ENCODE measurements at regions not wholly inside any gene's neighbourhood (a gene's known extent, or its start where the extent isn't known, plus 50 kb on each side); places are given as distances from the start of the nearest gene placed in this dataset.

DNA sequence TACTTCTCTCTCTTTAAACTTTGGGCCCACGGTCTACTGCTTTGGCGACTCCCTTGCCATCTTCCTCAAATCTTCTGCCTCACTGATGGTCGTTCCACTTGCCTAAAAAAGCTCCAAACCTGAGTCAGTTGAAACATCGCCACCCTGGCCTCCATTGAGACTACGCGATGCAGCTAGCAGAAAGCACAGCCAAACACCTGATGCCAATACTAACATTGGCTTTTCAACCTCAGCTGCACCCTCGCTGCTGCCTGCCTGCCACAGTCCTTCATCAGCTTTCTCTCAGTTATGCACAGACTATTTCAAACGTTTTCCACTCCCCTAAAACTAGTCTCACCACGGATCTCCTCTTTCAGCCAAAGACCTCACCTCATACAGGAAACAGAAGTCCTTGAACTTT is 214.2 kb upstream of the TMCO5A start:
- DNase-seq: no peak

DNA sequence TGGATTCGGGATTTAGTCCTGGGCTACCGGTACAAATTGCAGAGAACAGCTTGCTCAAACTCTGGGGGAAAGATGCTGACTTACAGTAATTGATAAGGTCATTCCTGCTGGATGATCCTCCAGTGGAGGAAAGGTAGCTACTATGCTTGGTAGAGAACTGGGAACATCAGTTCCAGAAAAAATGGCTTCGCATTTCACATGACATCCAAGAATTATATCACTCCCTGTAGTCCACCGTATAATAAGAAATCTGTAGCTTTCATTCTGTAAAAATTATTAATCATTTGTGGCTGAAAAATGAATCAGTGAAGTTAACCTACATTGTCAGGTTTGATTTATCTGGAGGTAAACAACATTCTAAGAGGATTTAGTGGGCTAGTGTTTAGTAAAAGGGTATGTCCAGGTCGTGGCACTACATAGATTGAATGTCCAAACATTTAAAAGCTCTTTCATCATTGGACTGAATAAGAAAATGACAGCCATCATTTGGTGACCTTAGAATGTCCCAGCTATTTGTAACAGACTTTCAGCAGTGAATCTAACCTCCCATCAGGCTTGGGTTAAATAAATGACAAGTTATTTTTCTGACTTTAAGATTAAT is 203.2 kb upstream of the TMCO5A start:
- DNase-seq: no peak

DNA sequence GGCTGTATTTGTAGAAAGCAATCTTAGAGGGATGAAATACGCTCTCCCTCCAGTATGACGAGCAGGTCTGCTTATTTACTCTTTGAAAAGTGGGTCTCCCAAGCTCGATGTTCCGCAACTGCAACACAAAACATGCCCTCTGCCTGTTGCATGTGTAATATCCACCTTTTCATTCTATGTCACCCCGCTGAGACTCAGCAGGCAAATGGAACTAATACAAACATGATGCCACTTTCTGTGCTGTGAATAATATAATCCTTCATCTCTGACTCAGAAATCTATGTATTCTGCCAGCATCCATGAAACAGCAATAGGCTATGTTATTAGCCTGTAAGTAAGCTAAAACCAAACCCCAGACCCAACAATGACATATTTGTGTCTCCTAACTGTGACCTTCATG is 200.8 kb upstream of the TMCO5A start:
- DNase-seq: no peak

DNA sequence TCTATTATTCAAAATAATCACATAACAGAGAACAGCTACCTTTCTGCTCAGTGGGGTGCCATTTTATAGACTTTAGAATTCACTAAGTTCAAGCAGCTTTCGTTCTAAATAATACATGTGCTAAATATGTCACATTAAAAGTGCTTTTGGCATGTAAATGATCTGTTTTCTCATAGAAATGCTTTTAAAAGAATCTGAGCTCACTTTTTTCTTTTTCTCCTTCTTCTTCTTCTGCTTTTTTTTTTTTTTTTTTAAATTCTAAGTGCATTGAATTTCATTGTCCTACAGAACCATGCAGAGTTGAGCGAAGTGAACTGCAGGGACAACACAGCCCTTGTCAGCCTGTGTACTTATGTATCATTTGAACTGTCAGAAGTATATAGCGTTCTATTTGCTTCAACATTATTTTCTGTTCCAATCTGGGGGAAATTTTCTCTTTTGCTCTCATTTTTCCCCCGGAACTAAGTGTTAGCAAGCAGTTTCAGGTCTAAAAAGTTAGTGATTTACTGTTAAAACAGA is 193.8 kb upstream of the TMCO5A start:
- DNase-seq: no peak

DNA sequence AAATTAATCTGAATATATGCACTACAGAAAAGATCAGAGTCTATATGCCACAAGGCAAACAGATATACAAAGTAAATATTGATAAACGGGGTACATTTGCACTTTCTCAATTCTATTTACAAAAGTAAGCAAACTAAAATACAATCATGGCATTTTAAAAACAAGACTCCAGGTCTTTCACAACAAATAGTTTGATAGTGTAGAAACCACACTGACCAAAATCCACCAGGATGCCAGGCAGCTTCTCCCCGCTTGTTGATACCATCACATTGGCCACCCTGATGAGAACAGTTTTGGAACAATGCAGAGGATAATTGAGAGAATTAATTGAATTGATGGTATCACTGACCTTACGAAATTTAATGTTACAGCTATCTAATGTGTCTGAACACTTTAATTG is 190.6 kb upstream of the TMCO5A start:
- no peak for DNase-seq

DNA sequence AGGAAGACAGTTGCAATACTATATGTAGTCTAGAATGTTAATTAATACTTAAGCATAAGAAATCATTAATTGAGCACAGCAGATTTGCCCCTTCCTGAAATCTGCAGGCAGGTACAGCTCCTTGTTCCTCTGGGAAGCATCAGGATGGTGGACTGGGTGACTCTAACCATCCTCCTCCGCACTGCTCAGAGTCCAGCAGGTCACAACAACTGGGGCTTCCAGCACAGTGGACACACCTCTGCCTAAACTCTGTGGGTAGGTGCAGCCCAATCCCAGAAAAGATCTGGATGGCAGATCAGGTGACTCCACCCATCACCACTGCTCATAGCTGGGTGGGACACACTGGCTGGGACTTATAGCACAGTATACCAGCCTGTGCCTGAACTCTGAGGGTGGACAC is 189.9 kb upstream of the TMCO5A start:
- DNase-seq: no peak

DNA sequence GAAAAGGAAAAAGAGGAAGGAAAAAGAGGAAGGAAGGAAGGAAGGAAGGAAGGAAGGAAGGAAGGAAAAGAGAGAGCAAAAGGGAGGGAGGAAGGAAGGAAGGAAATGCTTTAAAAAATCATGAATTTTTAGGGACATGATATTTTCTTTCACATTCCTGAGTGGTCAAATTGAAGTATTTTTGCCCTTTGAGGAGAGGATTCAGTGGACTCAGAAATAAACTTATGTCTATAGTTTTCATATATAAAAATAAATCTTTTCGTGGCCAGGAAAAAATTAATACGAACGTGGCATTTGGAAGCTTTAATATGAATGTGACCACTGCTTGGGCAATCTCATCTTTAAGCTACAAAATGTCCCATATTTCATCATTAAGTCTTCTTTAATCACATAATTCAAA is 183.0 kb upstream of the TMCO5A start:
- DNase-seq: no peak

DNA sequence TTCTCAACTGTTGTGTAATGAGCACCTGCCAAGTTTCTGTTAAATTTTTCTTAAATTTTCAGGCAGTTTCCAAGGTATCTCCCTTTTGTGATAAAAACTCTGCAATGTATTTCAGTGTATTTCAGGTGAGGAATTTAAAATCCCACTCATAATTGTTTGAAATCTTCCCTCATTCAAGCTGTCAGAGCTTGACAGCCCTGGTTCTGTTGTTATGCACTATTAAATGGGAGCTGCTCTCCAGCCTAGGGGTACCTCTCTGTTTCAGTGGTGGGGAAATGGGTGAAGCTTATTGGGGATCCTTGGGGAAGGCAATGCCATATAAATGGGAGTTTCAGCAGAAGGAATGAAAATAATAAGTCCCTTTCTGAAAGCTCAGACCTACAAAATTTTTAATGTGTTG is 178.0 kb upstream of the TMCO5A start:
- no peak for DNase-seq

DNA sequence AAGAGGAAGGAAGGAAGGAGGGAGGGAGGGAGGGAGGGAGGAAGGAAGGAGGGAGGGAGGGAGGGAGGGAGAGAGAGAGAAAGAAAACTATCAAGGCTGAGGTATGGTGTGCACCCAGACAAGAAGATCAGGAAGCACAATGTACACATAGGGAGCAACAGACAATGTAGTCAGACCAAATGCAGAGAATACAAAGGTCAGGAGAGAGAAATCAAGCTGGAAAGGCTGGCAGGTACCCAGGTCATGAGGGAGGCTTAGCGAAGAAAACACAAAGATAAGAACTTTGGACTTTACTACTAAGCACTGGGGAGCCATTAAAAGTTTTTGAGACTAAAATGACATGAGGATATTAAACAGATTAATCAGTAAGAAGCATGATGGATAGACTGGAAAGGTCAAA is 176.0 kb upstream of the TMCO5A start:
- no peak for DNase-seq

DNA sequence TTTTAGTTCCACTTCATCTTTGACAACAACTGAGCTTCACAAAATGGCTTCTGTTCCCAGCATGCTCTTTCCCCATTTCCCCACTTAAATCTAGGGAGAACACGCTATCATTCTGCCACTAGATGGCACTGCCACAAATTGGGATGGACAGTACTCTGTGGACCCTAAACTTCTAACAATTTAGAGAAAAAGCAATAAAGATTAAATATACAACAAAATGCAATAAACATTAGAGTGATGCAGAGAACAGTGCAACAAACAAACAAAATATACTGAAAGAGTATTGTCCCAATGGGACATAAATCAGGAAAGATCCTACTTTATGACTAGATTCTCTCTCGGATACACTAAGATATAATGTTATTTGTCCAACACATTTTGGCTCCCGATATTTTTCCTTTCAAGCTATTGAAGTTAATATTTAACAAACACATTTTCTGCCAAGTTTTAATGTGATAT is 169.7 kb upstream of the TMCO5A start:
- peak; percentile 15 for DNase-seq

DNA sequence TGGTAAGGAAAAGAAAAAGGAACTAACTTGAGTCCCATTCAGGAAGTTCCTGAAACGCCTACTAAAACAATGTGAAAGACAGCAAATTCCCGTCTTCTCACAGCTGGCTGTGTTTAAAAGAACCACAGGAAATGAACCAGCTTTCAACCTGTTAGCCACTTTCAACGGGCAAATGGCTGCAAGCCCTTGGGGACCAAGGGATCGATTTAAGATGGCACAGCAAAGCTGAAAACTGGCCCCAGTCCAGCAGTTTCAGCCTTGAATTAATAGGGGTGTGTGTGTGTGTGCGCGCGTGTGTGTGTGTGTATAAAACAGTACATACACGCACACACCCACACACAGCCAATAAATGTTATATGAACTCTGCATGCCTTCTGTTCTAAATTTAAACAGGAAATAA is 168.7 kb upstream of the TMCO5A start:
- DNase-seq: no peak

DNA sequence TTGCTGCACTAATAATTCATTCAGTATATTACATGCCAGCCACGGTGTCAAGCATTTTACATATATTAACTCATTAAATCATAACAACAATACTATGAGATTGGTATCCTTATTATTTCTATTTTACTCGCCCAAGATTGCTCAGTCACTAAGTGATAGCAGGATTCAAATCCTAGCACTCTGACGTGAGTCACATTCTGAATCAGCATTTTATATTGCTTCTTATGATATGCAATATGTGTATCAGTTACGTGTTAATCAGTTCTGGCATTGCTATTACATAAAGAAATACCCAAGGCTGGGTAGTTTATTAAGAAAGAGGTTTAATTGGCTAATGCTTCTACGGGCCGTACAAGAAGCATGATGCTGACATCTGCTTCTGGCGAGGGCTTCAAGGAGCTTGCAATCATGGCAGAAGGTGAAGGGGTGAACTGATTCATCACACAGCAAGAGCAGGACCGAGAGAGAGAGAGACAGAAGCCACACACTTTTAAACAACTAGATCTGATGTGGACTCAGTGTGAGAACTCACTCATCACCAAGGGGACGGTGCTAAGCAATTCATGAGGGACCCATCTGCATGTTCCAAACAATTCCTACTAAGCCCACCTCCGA is 166.5 kb upstream of the TMCO5A start:
- DNase-seq: no peak

DNA sequence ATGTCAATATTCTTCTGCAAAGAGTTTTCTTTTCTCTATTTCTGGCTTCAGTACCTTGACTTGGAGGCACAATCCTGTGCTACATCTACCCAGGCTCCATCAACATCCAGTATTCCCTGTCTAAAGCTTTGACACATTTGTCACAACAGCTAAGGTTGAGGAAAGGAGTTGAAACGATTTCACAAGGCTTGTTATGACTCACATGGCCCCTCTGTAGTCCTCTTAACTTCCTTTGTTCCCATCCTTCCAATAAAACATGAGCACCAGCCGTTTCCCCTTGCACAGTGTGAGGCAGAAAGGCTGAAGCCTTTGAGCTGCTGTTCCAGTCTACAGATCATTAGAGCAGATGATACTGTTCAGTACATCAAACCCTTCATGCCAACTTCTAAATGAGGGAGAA is 163.0 kb upstream of the TMCO5A start:
- no peak for DNase-seq

DNA sequence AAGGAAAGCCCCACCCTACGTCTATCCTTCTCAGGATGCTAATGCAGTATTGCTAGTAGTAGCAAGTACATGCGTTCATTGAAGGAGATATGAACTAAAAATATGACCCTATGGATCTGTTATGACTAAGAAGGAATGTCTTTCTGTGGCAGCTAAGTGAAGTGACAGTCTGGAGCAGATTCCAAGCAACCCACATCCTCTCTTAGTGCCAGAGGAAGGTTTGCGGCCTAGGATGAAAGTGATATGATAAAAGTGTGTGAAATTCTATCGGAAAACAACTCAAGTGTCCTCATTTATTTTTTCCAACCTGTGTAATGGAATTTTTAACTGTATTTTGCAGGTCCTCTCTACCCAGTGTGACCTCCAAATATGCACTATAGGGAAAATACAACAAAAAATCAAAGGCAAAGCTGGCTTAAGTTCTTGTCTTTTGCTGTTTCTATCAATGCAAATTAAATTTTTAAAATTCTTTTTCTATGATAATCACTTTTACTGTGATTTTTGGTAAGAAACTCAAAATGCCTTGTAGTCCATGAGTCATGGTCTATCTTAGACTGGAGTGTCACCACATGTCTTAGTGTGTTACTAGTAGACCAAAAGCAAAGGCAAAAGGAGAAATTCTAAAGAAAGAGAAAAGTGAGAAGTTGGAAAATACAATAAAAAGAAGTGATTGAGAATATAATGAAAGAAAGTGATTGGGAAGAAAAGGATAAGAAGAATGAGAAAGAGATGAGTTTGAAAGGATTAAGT is 161.2 kb upstream of the TMCO5A start:
- DNase-seq: no peak

DNA sequence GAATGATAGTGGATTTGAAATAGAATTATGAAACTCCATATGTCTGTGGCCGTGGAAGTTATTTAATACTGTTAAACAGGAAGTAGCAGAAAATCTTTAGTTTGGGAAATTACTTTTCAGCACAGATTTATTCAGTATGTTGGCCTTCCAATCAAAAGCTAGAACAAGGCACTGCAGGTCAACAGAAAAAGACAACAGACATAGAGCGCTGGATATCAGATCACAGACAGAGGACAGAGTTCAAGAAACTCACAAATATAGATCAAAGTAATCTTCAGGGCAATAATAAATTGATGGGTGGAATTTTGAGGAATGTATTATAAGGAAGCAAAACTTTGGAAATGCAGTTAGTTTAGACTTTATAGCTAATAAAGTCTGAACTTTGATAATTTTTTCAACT is 159.5 kb upstream of the TMCO5A start:
- DNase-seq: no peak

DNA sequence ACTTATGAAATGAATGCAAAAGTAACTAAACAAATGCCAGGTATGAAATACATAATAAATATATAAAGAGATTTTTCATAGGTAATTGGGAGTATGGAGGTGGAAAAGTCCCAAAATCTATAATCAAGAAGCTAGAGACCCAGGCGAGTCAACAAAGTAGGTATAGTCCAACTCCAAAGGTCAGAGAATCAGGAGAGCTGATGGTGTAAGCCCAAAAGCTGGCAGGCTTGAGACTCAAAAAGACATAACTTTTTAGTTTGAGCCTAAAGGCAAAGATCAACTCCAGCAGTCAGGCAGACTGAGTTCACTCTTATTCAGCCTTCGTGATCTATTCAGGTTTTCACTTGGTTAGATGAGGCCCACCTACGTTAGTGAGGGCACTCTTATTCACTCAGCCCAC is 157.4 kb upstream of the TMCO5A start:
- DNase-seq: no peak

DNA sequence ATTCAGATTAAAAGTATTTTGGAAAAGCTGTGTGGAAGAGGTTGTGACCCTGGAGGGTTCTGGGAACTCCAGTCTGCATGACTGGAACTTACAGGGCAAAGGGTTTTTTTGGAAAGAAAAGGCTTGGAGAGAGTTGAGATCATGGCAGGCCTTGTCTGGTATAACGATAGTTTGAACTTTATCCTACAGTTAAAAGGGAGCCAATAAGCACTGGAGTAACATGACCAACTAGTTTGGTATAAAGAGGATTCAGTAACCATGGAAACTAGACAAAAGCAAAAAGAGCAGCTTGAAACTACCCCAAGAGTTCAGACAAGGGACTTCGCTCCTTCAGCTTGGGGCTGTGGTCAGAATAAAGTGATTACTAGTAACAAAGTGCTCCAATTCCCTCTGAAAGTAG is 151.2 kb upstream of the TMCO5A start:
- no peak for DNase-seq

DNA sequence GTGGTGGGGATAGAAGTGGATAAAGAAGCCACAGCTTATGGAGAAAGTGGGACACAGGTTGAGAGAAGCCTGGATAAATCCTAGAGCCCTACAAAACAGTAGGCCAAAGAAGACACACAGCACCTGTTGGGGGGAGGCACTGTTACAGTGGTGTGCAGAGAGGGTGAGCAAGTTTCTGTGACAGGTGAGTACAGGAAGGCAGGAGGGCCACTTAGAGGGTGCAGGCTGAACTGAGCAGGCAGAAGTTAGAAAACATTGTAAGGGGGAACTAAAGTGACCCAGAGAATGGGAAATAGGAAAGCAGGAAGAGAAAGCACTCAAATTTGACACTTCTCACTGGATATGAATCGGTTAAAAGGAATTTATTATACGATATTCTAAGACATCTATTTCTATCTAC is 146.1 kb upstream of the TMCO5A start:
- no peak for DNase-seq

DNA sequence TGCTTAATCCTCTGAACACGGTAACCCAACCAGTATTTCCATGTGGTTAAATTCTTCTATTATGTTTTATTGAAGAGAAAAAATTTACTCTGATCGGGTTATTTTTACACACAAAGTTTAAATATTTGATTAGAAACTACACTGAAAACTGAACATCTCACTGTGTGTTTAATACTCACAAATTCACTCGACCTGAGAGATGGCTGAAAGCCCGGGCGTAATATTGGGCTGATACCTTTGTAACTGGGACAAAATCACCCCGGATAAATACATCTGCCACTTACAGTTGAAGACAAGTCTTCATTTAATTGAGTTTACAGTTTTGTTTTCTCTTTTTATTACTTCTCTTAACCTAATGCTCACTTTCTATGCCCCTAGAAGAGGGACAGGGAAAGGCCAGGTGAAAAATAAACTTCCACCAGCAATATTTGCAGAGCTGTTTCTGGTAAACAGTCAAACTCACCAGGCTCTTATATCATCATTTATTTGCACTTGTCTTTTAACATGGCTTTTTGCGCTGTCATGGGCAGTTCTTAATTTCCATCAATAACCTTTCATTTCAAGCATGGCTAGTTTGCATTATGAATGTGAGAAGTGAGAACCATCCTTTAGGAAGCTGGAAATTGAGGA is 145.6 kb upstream of the TMCO5A start:
- DNase-seq: no peak

DNA sequence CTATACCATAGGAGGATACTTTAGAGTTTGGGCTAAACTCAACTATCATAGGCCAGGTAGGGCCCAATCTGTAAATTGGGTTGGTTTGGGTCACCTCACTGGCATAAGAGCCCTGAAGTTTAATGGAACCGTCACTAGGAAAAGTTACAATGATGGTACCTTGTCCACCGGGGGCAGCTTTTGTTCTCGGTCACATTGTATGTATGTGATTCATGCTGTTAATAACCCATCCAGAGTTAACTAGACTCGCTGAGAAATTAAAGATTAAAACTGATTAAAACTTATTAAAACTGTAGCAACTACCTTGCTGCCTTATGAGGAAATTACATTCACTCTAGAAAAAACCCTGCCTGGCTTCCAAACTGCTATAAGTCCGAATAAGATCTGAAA is 145.0 kb upstream of the TMCO5A start:
- no peak for DNase-seq

DNA sequence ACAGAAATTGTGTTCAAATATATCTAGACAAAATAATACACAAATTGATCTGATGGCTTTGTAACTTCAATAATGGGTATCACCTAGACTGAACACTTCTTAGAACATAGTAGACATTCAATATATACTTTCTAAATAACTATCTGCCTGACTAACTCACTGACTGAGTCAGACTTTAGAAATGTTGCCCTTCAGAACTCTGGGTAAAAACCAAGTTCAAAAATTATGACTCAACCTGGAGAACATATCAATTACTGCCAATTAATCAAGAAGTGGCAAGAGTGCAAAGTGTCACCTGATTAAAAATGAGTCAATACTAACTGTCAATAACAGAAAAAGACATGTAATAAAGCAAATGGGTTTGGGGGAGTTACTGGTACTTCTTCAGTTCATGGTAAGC is 144.6 kb upstream of the TMCO5A start:
- DNase-seq: no peak

DNA sequence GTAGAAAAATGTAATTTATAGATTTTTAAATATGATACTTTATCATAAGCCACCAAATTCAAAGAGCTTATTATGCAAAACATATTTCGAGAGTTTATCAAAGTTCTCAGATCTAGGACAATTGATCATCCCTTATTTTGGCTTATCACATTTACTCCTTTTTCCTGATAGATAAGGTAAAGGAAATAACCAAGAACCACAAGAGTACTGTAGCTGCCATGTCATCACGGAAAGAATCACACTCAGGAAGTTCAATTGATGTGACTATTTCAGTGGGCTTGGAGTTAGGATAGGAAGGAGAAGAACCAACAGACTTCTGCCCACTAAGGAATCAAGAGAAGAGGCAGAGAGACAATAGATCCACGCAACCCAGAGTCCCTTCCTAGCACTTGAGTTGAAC is 142.7 kb upstream of the TMCO5A start:
- no peak for DNase-seq

DNA sequence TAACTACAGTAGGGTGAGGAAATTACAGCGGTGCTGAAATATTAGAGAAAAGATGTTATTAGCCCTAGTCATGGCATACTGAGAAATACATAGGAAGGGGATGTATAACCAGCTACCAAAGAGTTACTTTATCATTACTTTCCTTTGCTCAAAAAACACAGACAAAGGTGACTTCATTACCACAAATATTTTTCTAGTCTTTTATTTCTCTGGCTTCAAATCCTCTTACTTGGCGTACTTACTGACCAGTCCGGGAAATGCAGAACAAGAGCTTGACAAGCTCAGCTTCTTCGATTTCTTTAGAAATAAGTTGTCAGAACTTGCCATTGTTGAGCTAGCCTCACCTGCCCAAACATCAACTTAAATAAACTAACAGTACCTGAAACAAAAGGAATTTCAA is 142.1 kb upstream of the TMCO5A start:
- no peak for DNase-seq

DNA sequence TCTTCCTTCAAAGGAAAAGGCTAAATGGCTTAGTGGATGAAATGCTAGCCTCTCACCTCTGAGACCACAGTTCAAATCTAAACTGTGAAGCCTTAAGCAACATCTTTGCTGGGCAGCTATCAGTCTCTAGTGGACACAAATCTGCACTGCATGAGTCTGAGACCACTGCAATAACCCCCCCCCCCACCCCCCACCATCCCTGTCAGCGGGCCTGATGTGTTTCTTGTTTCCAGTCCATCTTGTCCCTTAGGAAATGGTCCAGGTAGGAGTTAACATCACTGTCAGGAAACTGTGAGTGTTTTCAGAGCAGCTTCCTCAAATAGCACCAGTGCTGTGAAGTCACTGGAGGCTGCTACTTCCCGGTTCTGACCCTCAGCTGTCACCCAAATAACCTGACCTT is 140.6 kb upstream of the TMCO5A start:
- no peak for DNase-seq
